Glomerular visceral epithelial cell (primary cell): ENCODE measurements at regions not wholly inside any gene's neighbourhood (a gene's known extent, or its start where the extent isn't known, plus 50 kb on each side); places are given as distances from the start of the nearest gene placed in this dataset.
"Not testable (repeated sequence)": the region's sequence is repeated elsewhere in the genome, so short reads cannot be mapped to it uniquely, and the experiment has no call there.

Experiments
- DNase-seq: peaks from one replicate; pipeline ENCODE4 v3.0.0-alpha.2; 2016; ENCODE audit errors: extremely low spot score

- no peak for DNase-seq
Measured at GRCh38 chr6:40152196-40152595, 217.9 kb upstream of the MOCS1 start.

GRCh38 chr6:40148882-40149573, 214.8 kb upstream of the MOCS1 start:
- no peak for DNase-seq

GRCh38 chr6:40146902-40147301, 212.6 kb upstream of the MOCS1 start:
- DNase-seq: no peak

DNA sequence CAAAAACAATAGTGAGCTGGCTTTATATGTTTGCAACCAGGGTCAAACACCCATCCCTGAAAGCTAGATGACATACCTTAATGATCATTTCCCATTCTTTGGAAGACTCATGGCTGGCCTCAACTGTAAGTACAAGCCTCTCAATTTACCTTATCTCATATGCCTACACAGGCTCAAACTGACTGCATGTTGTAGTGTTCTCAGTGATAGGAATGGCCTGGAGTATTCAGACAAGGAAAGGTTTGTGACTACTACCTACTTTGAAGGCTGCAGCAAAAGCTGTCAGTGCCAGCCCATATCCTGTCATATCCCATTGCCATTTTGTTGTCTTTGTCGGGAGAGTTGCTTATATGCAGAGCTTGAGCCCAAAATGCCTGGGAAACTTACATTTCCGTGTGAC, 205.2 kb upstream of the MOCS1 start:
- DNase-seq: no peak

DNA sequence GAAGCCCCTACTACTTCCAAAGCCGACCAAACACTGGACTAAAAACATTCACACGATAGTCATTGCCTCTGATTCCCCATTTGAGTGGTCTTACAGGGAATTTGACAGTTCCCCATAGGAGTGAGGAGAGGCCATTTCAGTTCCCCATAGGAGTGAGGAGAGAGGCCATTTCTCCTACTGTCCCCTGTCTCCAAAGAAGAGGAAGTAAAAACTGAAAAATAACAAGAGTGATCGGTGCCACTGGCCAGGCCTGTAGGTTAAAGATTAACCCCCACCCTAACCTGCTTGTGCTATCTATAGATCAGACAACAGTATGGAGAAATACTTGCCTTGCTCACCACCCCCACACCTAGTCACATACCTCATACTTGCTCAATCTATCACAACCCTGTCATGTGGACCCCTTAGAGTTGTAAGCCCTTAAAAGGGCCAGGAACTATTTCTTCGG, 204.0 kb upstream of the MOCS1 start:
- no peak for DNase-seq

- no peak for DNase-seq
Measured at GRCh38 chr6:40135491-40136072, 201.3 kb upstream of the MOCS1 start.

GRCh38 chr6:40133981-40134380, 199.7 kb upstream of the MOCS1 start:
- not testable (repeated sequence) for DNase-seq

DNA sequence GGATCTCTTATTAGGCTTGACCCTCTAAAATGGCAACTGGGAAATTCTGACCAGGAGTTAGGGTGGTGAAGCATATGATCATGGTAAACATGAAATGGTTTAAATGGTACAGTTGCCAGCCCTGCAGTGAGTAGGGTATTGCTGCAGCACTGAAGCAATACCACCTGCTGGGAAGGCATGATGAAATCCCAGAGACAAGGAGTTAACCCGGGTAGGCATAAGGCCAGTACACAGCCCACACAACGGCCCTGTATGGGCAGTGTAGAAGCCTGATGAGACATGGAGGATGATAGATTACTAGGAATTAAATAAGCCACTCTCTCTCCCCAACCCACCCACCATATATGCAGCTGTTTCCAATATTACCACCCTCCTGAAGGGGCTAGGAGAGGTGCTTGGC, 197.4 kb upstream of the MOCS1 start:
- DNase-seq: no peak

DNA sequence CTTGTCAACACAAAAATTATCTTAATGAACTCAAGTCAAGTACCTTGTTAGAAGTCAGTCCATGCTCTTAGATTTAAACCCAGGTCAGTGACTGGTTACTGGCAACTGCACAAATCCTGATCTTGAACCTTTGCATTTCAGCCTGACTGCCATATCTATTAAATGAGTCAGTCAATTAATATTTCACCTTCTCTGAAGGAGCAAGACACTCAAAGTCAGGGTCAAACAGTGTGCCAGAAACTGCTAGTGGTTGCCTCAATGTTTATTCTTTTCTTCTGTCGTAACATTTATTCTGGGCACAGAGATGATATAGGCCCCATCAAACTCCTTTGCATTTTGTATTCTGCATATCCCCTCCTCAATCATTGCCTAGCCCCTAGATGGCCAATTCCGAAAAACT, 193.9 kb upstream of the MOCS1 start:
- DNase-seq: no peak

- DNase-seq: no peak
Measured at GRCh38 chr6:40125680-40126394, 191.6 kb upstream of the MOCS1 start.

DNA sequence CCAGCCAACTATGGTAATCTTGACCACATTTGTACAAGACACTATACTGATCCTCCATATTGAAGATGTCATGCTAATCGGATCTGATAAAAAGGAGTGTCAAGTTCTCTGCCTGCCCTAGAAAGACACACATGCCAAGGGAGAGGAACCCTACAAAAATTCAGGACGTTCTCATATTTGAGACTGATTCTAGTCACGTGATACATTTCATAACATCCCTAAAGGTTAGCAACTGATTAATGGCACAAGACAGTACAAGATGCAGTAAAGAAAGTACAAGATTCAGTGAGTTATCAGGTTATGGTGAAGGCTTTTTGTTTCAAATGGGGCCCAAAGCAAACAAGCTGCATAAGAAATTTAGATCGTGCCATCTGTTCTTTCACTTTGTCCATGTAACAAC, 190.7 kb upstream of the MOCS1 start:
- no peak for DNase-seq

DNA sequence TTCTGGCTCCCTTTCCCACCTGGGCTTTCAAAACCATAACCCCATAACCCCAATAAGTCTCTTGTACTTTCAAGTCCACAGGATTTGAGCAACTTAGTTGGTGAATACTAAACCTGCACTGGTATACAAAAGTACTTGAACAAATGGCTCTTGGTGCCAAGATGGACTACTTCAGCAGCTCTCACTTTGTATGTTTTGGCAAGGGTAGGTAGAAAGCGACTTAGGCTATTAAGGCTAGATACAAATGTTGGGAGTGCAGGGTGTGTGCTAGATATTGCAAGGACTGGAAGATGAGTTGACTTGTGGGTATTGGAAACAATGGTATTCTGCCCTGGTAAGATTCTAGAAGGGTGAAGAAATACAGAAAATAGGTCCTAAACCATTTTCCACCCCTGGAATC, 182.6 kb upstream of the MOCS1 start:
- DNase-seq: no peak

DNA sequence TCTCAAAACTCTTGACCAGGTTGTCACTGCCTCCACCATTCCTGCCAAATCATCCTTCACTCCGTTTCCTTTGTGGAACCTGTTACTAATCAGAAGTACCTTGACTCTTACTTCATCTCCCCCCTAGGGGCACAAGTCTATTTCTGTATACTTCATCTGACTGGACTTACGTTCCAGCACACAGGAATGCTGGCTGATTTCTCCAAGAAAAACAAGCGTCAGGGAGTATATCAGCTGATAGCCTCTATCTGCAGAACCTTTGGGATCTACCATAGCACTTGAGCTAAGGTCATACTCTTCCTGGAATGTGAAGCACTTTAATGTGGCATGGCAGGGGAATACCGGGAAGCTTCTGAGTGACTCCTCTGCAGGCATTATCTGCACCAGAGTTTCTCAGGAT, 178.1 kb upstream of the MOCS1 start:
- no peak for DNase-seq

- DNase-seq: no peak
Measured at GRCh38 chr6:40108736-40109135, 174.5 kb upstream of the MOCS1 start.

DNA sequence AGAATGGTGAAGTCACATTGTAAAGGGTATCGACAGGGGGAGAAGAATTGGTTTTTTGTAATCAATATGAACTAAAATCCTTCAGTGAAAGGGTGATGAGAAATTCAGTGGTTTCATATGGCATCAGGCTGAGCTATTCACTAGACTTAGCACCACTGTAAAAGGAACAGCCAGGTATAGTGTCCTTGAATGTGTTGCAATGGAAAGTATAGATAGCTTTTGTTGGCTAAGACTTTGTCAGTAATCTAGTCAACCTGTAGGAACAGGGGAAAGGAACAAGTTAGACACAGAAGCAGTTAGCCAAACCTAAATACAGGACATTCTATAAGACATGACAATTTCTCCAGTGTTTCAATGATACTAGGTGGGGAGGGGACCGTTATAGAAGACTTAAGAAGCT, 172.6 kb upstream of the MOCS1 start:
- DNase-seq: no peak

DNA sequence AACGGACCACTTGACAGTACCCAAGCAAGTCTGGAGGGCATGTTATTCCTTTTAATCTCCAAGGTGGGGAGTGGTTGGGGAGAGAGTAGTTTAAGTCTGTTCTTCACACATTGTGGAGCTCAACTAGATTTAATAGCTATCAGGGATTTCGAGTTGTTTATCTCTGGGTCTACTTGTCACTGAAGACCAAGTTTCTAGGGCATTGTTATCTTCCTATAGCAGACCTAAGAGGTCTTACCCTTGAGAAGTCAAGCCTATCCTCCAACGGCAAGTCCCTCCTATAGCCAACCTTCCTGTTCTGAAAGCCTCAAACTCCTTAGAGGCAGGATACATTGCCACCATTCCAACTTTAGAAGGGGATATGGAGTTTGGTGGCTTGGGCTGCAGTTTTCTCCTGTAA, 164.5 kb upstream of the MOCS1 start:
- DNase-seq: no peak

DNA sequence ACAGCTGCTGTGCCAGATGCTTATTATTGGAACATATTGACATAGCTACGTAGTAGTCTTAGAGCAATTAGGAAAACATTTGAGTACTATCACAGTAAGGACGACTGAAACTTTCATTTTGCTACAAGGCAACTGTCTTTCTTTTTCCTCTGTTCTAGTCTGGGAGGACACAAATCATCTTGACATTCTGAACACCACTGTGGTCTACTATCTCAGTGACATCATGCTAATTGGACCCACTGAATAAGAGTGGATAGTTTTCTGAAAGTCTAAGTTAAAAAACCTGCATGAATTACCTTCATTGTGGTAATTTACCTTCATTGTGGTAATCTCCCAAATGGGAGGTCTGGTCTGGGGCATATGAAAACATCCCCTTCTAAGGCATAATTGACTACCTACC, 163.3 kb upstream of the MOCS1 start:
- no peak for DNase-seq

DNA sequence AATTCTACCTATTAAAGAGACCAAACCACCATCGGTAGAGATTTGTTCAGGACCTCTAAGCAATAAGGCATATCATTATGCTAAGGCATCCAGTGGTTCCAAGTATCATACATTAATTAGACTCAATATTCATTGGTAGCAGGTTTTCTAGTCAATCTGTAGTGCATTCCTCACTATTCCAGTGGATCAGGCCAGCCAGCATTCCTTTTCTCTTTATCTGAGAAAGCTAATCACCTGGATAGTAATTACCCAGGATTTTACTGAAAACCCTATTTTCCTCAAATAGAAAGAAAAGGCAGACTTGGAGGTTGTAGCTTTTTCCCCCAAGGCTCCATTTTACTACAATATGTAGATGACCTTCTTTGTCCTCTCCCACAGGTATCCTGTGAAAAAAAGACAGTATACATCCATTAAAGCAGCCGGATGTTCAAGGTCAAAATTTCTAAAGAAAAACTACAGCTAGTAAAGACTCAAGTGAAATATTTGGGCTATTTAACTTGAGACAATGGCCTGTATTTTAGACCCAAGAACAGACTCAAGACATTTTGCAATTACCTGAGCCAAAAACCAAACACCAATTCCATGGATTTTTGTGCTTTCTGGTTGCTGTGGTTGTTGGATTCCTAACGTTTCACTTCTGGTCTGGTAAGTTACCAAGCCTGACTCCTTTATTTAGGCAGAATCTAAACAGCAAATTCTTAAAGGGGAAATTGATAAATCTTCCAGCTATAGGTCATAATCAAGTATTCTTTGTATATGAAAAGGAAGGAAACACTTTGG, 149.1 kb upstream of the MOCS1 start:
- no peak for DNase-seq

DNA sequence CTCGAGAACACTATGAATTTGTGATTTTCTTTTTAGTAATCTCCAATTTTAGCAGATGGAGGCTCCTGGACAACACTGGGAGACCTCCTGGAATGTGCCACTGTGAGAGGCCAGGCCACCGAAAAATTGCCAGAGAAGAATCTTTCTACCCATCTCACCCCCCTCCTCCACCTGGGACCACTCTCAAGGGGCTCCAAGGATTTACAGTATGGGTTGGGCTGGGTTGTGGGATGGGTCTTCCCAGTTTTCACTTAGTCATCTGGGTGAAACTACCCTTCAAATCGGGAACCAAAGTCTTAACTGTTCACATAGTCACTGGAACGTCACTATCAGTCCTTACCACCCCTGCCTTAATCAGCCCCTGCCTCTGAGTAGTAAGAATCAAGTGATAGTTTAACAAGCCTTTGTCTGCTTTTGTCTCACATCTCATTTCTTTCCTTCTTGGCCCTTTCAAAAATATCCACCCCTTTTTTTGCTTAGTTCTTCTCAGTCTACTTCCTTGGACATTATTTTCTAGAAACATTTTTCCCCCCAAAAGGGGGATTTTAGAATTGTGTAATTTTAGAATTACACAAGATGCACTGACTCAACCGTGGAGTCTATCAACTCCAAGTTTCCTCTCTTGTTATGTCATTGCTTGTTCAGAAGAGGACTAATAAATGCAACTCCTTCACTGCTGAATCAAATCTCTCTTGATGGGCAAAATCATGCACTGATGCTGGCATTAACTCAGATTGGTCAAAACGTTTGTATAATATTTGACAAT, 148.2 kb upstream of the MOCS1 start:
- no peak for DNase-seq

- no peak for DNase-seq
Measured at GRCh38 chr6:40077736-40078135, 143.5 kb upstream of the MOCS1 start.

GRCh38 chr6:40077315-40077714, 143.1 kb upstream of the MOCS1 start:
- no peak for DNase-seq
